SK-N-SH (cell line): ENCODE measurements at regions not wholly inside any gene's neighbourhood (a gene's known extent, or its start where the extent isn't known, plus 50 kb on each side); places are given as distances from the start of the nearest gene placed in this dataset.

Experiments
- CTCF ChIA-PET: fragments of 300-600, 350-600 bp; formaldehyde crosslinking; extraction: SDS; loops from one replicate; lab custom pipeline; 2021; lab: Yijun Ruan, JAX
- POLR2A ChIA-PET: fragments of 350-600 bp; sonication (Branson Sonifier 250); formaldehyde crosslinking; extraction: SDS; loops from one replicate; lab custom pipeline; 2020; ENCODE audit warnings: antibody characterized with exemption, inconsistent platforms; lab: Yijun Ruan, JAX
- DNase-seq: peaks from one replicate; pipeline ENCODE4 v3.0.0; 2012
- H2AFZ ChIP-seq: fragments of 200-600 bp; sonication (generic); 2 replicates; pipeline ENCODE4 v1.8.1; 2016; ENCODE audit warnings: antibody characterized with exemption, mild to moderate bottlenecking, low read depth
- H3F3A ChIP-seq: fragments of 200-600 bp; sonication (generic); replicated peaks from 2 replicates; pipeline ENCODE3; 2016; ENCODE audit warnings: antibody characterized with exemption, mild to moderate bottlenecking; ENCODE audit not compliant: insufficient read depth
- H3K27ac ChIP-seq, 2 experiments: fragments of 200-500 bp in 1 of 2; fragments of 200-600 bp in 1 of 2; sonication (Bioruptor generic) in 1 of 2; sonication (generic), shearing (Covaris generic) in 1 of 2; 2 replicates each; pipeline versions ENCODE4 v1.5.1 to v1.6.1; 2014 to 2016; ENCODE audit warnings: low read depth in 2 of 2, inconsistent platforms in 1 of 2, low read length in 1 of 2, mild to moderate bottlenecking in 1 of 2, mixed read lengths in 1 of 2
- H3K27me3 ChIP-seq: fragments of 200-600 bp; sonication (generic), shearing (Covaris generic); 2 replicates; pipeline ENCODE4 v1.6.1; 2016; ENCODE audit warnings: mixed run types; ENCODE audit not compliant: insufficient read depth
- H3K36me3 ChIP-seq, 2 experiments: fragments of 200-500 bp in 1 of 2; fragments of 200-600 bp in 1 of 2; sonication (Bioruptor generic) in 1 of 2; sonication (generic) in 1 of 2; replicated peaks in 1 of 2; 2 replicates each; pipeline versions ENCODE3 to v1.5.1; 2014 to 2016; ENCODE audit warnings: low read length in 1 of 2, mild to moderate bottlenecking in 1 of 2; ENCODE audit not compliant: insufficient read depth in 2 of 2, control insufficient read depth in 1 of 2
- H3K4me1 ChIP-seq, 2 experiments: fragments of 200-500 bp in 1 of 2; fragments of 200-600 bp in 1 of 2; sonication (Bioruptor generic) in 1 of 2; sonication (generic), shearing (Covaris generic) in 1 of 2; 2 replicates each; pipeline versions ENCODE4 v1.5.1 to v1.6.1; 2014 to 2016; ENCODE audit warnings: low read depth in 1 of 2, low read length in 1 of 2, mixed run types in 1 of 2; ENCODE audit not compliant: insufficient read depth in 2 of 2, control insufficient read depth in 1 of 2
- H3K4me2 ChIP-seq: fragments of 200-600 bp; sonication (generic), shearing (Covaris generic); 2 replicates; pipeline ENCODE4 v1.6.1; 2017; ENCODE audit warnings: mixed run types
- H3K4me3 ChIP-seq, 2 experiments: fragments of 200-500 bp in 1 of 2; fragments of 200-600 bp in 1 of 2; sonication (Bioruptor generic) in 1 of 2; sonication (generic), shearing (Covaris generic) in 1 of 2; 2 replicates each; pipeline versions ENCODE4 v1.5.1 to v1.8.1; 2014 to 2016; ENCODE audit warnings: low read depth in 2 of 2, inconsistent platforms in 1 of 2, low read length in 1 of 2, mild to moderate bottlenecking in 1 of 2, mixed read lengths in 1 of 2, moderate library complexity in 1 of 2
- H3K79me2 ChIP-seq: fragments of 200-600 bp; sonication (generic); 2 replicates; pipeline ENCODE4 v1.8.1; 2017; ENCODE audit warnings: mild to moderate bottlenecking; ENCODE audit not compliant: insufficient read depth
- H3K9ac ChIP-seq: fragments of 200-600 bp; sonication (generic); 2 replicates; pipeline ENCODE4 v1.6.1; 2017; ENCODE audit warnings: mixed run types
- H3K9me2 ChIP-seq: fragments of 200-600 bp; sonication (generic); 2 replicates; pipeline ENCODE4 v1.6.1; 2017; ENCODE audit warnings: mixed run types
- H3K9me3 ChIP-seq: fragments of 200-600 bp; sonication (generic); 2 replicates; pipeline ENCODE4 v1.6.1; 2017; ENCODE audit warnings: mixed run types, mild to moderate bottlenecking, moderate library complexity
- H4K20me1 ChIP-seq: fragments of 200-600 bp; sonication (generic); 2 replicates; pipeline ENCODE4 v1.6.1; 2017; ENCODE audit warnings: mild to moderate bottlenecking, mixed run types; ENCODE audit not compliant: insufficient read depth
- CHD2 ChIP-seq: fragments of 150-350 bp; IDR thresholded peaks from 2 replicates; pipeline ENCODE4 v1.6.1; 2018; ENCODE audit warnings: low read length; ENCODE audit not compliant: partially characterized antibody
- ELF1 ChIP-seq: IDR thresholded peaks from 2 replicates; pipeline ENCODE4 v1.4.0; 2012
- EP300 ChIP-seq, 2 experiments: IDR thresholded peaks; 2 replicates each; pipeline versions ENCODE4 v1.4.0 to v1.6.1; 2012; ENCODE audit warnings: borderline replicate concordance in 1 of 2, low read depth in 1 of 2, low read length in 1 of 2
- EZH2phosphoT487 ChIP-seq: fragments of 200-600 bp; sonication (generic); IDR thresholded peaks from 2 replicates; pipeline ENCODE4 v1.6.1; 2017; ENCODE audit warnings: low read depth, mixed run types, mild to moderate bottlenecking, antibody characterized with exemption, moderate library complexity, borderline replicate concordance
- FOSL2 ChIP-seq: IDR thresholded peaks from 2 replicates; pipeline ENCODE4 v1.4.0; 2012; ENCODE audit warnings: low read depth, mild to moderate bottlenecking, moderate library complexity, borderline replicate concordance
- JUND ChIP-seq: IDR thresholded peaks from 2 replicates; pipeline ENCODE4 v1.4.0; 2012
- MEF2A ChIP-seq: IDR thresholded peaks from 2 replicates; pipeline ENCODE4 v1.4.0; 2012; ENCODE audit warnings: low read depth, borderline replicate concordance
- MXI1 ChIP-seq: IDR thresholded peaks from 2 replicates; pipeline ENCODE4 v1.6.1; 2012; ENCODE audit warnings: mild to moderate bottlenecking, low read depth, low read length, improper control_type of control experiment
- NFIC ChIP-seq: IDR thresholded peaks from 2 replicates; pipeline ENCODE4 v1.4.0; 2012; ENCODE audit warnings: borderline replicate concordance
- RAD21 ChIP-seq: IDR thresholded peaks from 2 replicates; pipeline ENCODE4 v1.6.1; 2012; ENCODE audit warnings: mild to moderate bottlenecking, low read length
- RCOR1 ChIP-seq: fragments of 150-350 bp; IDR thresholded peaks from 2 replicates; pipeline ENCODE4 v1.6.1; 2017; ENCODE audit warnings: antibody characterized with exemption, low read length
- RFX5 ChIP-seq: IDR thresholded peaks from 2 replicates; pipeline ENCODE4 v1.6.1; 2012; ENCODE audit warnings: mild to moderate bottlenecking, improper control_type of control experiment, low read length
- SIN3A ChIP-seq: IDR thresholded peaks from 2 replicates; pipeline ENCODE4 v1.6.1; 2012; ENCODE audit warnings: low read depth, mild to moderate bottlenecking, low read length, moderate library complexity, borderline replicate concordance
- SMC3 ChIP-seq: IDR thresholded peaks from 2 replicates; pipeline ENCODE4 v1.6.1; 2012; ENCODE audit warnings: low read depth, low read length, improper control_type of control experiment
- TCF12 ChIP-seq: IDR thresholded peaks from 2 replicates; pipeline ENCODE4 v1.4.0; 2012
- TEAD4 ChIP-seq: IDR thresholded peaks from 2 replicates; pipeline ENCODE4 v1.4.0; 2012; ENCODE audit warnings: mild to moderate bottlenecking, borderline replicate concordance; ENCODE audit not compliant: insufficient read depth
- YY1 ChIP-seq: IDR thresholded peaks from 2 replicates; pipeline ENCODE4 v1.4.0; 2012; ENCODE audit warnings: low read depth, mild to moderate bottlenecking
- WGBS: methylation state at CpG from one replicate; pipeline ENCODE4 v1.1.6; 2017; ENCODE audit warnings: low lambda C conversion rate; 5-methylcytosine and 5-hydroxymethylcytosine counted together
- TF ChIP-seq, protein P1 (sequence below): fragments of 200-600 bp; sonication (generic); IDR thresholded peaks from 2 replicates; pipeline ENCODE4 v1.6.1; 2017; ENCODE audit warnings: antibody characterized with exemption, mild to moderate bottlenecking, moderate library complexity
- TF ChIP-seq, protein P2 (sequence below): IDR thresholded peaks from 2 replicates; pipeline ENCODE4 v1.4.0; 2012; ENCODE audit warnings: low read depth, borderline replicate concordance
- TF ChIP-seq, protein P3 (sequence below): fragments of 150-350 bp; IDR thresholded peaks from 2 replicates; pipeline ENCODE4 v1.6.1; 2017; ENCODE audit warnings: antibody characterized with exemption, low read length, low read depth, borderline replicate concordance

- ChIA-PET CTCF (no interaction called here), POLR2A (no interaction called here)
- no peaks in the 10 kb centered on the region for H3K36me3 ChIP-seq
- no peaks in the 10 kb centered on the region for H3K9me3 ChIP-seq
- H3F3A ChIP-seq = no peaks in the 10 kb centered on the region
- no peak overlapping the region for H2AFZ ChIP-seq
- no peaks in the 10 kb centered on the region for H4K20me1 ChIP-seq
- H3K9me2 ChIP-seq = no peaks in the 10 kb centered on the region
- no peak overlapping the region for H3K4me3 ChIP-seq
- TF ChIP-seq FOSL2 (no peak), MEF2A (no peak), NFIC (no peak), MXI1 (no peak), EZH2phosphoT487 (no peak), RAD21 (no peak), SIN3A (no peak), SMC3 (no peak), TCF12 (no peak), YY1 (no peak), JUND (no peak), CHD2 (no peak), RCOR1 (no peak), EP300 (IDR thresholded peaks at IDR 0.05; ENCODE audit: borderline replicate concordance in 1 of 2, low read depth in 1 of 2, low read length in 1 of 2) (no peak), RFX5 (no peak), ELF1 (no peak), TEAD4 (no peak)
- TF ChIP-seq, protein P1, sequence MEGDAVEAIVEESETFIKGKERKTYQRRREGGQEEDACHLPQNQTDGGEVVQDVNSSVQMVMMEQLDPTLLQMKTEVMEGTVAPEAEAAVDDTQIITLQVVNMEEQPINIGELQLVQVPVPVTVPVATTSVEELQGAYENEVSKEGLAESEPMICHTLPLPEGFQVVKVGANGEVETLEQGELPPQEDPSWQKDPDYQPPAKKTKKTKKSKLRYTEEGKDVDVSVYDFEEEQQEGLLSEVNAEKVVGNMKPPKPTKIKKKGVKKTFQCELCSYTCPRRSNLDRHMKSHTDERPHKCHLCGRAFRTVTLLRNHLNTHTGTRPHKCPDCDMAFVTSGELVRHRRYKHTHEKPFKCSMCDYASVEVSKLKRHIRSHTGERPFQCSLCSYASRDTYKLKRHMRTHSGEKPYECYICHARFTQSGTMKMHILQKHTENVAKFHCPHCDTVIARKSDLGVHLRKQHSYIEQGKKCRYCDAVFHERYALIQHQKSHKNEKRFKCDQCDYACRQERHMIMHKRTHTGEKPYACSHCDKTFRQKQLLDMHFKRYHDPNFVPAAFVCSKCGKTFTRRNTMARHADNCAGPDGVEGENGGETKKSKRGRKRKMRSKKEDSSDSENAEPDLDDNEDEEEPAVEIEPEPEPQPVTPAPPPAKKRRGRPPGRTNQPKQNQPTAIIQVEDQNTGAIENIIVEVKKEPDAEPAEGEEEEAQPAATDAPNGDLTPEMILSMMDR = no peak
- TF ChIP-seq, protein P2, sequence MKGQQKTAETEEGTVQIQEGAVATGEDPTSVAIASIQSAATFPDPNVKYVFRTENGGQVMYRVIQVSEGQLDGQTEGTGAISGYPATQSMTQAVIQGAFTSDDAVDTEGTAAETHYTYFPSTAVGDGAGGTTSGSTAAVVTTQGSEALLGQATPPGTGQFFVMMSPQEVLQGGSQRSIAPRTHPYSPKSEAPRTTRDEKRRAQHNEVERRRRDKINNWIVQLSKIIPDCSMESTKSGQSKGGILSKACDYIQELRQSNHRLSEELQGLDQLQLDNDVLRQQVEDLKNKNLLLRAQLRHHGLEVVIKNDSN = no peak
- TF ChIP-seq, protein P3, sequence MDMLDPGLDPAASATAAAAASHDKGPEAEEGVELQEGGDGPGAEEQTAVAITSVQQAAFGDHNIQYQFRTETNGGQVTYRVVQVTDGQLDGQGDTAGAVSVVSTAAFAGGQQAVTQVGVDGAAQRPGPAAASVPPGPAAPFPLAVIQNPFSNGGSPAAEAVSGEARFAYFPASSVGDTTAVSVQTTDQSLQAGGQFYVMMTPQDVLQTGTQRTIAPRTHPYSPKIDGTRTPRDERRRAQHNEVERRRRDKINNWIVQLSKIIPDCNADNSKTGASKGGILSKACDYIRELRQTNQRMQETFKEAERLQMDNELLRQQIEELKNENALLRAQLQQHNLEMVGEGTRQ = no peak
- DNase-seq = no peak
- no peak overlapping the region for H3K9ac ChIP-seq
- H3K79me2 ChIP-seq = no peaks in the 10 kb centered on the region
- H3K27me3 ChIP-seq = no peaks in the 10 kb centered on the region
- no peak overlapping the region for H3K27ac ChIP-seq
- H3K4me1 ChIP-seq = peaks cover 0 to 5% of the 10 kb centered on the region in 2 experiments; a peak in 2 of 4 replicates
- 42% methylated on average over 2 of the region's 2 CpGs for WGBS
- no peak overlapping the region for H3K4me2 ChIP-seq
Observed at GRCh38 chr2:156787517-156787916, 351.3 kb downstream of the GPD2 start.
